ENCODE measurements at regions not wholly inside any gene's neighbourhood (a gene's known extent, or its start where the extent isn't known, plus 50 kb on each side); places are given as distances from the start of the nearest gene placed in this dataset.
"Not testable (repeated sequence)": the region's sequence is repeated elsewhere in the genome, so short reads cannot be mapped to it uniquely, and the experiment has no call there.

- no peaks in the 10 kb centered on the region for H3K79me2 ChIP-seq (ENCODE audit: low read length)
- H3K4me3 ChIP-seq (ENCODE audit: low read length) = no peak overlapping the region
- H3K27ac ChIP-seq (ENCODE audit: low read length) = no peak overlapping the region
- H3K4me1 ChIP-seq (ENCODE audit: low read length) = no peaks in the 10 kb centered on the region
- no peak overlapping the region for H2AFZ ChIP-seq (ENCODE audit: low read depth, low read length)
- no peak overlapping the region for H3K9ac ChIP-seq (ENCODE audit: low read length)
- H3K27me3 ChIP-seq (ENCODE audit: low read depth, low read length) = 0 out of 2 replicates have a peak, but pooled peaks cover 3% of the 10 kb centered on the region
- H3K36me3 ChIP-seq (replicated peaks; ENCODE audit: low read depth, low read length) = no peaks in the 10 kb centered on the region
- H3K4me2 ChIP-seq (ENCODE audit: low read length) = no peak overlapping the region
- H4K20me1 ChIP-seq (ENCODE audit: insufficient read depth, low read length) = no peaks in the 10 kb centered on the region
- no peaks in the 10 kb centered on the region for H3K9me3 ChIP-seq (ENCODE audit: insufficient read depth, low read length)
- TF ChIP-seq CTCF (IDR thresholded peaks at IDR 0.05; ENCODE audit: low read depth, low read length) = no peak
- no peak for TF ChIP-seq EZH2phosphoT487 (IDR thresholded peaks at IDR 0.05; ENCODE audit: low read depth)
Observed at GRCh38 chr9:120307599-120307998, 272.4 kb downstream of the CDK5RAP2 start.

GRCh38 chr9:120306561-120306960 lies 273.4 kb downstream of the CDK5RAP2 start:
- Histone ChIP-seq H3K9me3 (ENCODE audit: insufficient read depth, low read length) (no peaks in the 10 kb centered on the region), H3K79me2 (ENCODE audit: low read length) (no peaks in the 10 kb centered on the region), H2AFZ (ENCODE audit: low read depth, low read length) (no peak overlapping the region)

DNA sequence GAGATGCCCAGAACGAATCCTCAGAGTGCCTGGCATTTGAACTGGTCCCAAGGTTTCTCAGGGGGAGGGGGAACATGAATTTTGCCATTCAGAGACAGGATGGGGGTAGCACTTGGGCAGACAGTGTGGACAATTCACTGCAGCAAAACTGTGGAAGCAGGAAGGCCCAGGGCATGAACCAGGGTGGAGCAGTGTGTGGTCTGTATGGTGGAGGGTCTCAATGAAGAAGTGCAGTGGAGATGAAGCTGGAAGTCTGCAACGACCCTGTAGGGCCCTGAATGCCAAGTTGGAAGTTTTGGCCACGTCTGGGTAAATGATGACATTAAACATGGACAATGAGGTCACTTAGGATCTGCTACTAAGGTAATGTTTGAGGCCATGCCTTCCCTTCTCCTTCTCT lies 273.9 kb downstream of the CDK5RAP2 start:
- H3K79me2 ChIP-seq (ENCODE audit: low read length) = no peaks in the 10 kb centered on the region
- H4K20me1 ChIP-seq (ENCODE audit: insufficient read depth, low read length) = no peaks in the 10 kb centered on the region
- H3K4me2 ChIP-seq (ENCODE audit: low read length) = no peak overlapping the region
- TF ChIP-seq EZH2phosphoT487 (IDR thresholded peaks at IDR 0.05; ENCODE audit: low read depth) = no peak
- no peak for TF ChIP-seq CTCF (IDR thresholded peaks at IDR 0.05; ENCODE audit: low read depth, low read length)
- no peak overlapping the region for H2AFZ ChIP-seq (ENCODE audit: low read depth, low read length)
- H3K9me3 ChIP-seq (ENCODE audit: insufficient read depth, low read length) = no peaks in the 10 kb centered on the region
- no peaks in the 10 kb centered on the region for H3K36me3 ChIP-seq (replicated peaks; ENCODE audit: low read depth, low read length)
- H3K27ac ChIP-seq (ENCODE audit: low read length) = no peak overlapping the region
- no peak overlapping the region for H3K9ac ChIP-seq (ENCODE audit: low read length)
- 0 out of 2 replicates have a peak, but pooled peaks cover 3% of the 10 kb centered on the region for H3K27me3 ChIP-seq (ENCODE audit: low read depth, low read length)
- no peaks in the 10 kb centered on the region for H3K4me1 ChIP-seq (ENCODE audit: low read length)
- no peak overlapping the region for H3K4me3 ChIP-seq (ENCODE audit: low read length)

More at GRCh38 chr9:120306561-120306960, 273.4 kb downstream of the CDK5RAP2 start:
- Histone ChIP-seq H3K27ac (ENCODE audit: low read length) (no peak overlapping the region), H3K9ac (ENCODE audit: low read length) (no peak overlapping the region), H3K4me2 (ENCODE audit: low read length) (no peak overlapping the region), H4K20me1 (ENCODE audit: insufficient read depth, low read length) (no peaks in the 10 kb centered on the region), H3K4me1 (ENCODE audit: low read length) (no peaks in the 10 kb centered on the region), H3K27me3 (ENCODE audit: low read depth, low read length) (0 out of 2 replicates have a peak, but pooled peaks cover 3% of the 10 kb centered on the region), H3K36me3 (replicated peaks; ENCODE audit: low read depth, low read length) (no peaks in the 10 kb centered on the region), H3K4me3 (ENCODE audit: low read length) (no peak overlapping the region)
- TF ChIP-seq EZH2phosphoT487 (IDR thresholded peaks at IDR 0.05; ENCODE audit: low read depth) = no peak
- TF ChIP-seq CTCF (IDR thresholded peaks at IDR 0.05; ENCODE audit: low read depth, low read length) = no peak

GRCh38 chr9:120304896-120305295 lies 275.1 kb downstream of the CDK5RAP2 start:
- H3K4me1 ChIP-seq (ENCODE audit: low read length); H3K9me3 ChIP-seq (ENCODE audit: insufficient read depth, low read length); H2AFZ ChIP-seq (ENCODE audit: low read depth, low read length); H3K4me2 ChIP-seq (ENCODE audit: low read length); H3K27ac ChIP-seq (ENCODE audit: low read length); H3K4me3 ChIP-seq (ENCODE audit: low read length); H3K36me3 ChIP-seq (replicated peaks; ENCODE audit: low read depth, low read length); H3K79me2 ChIP-seq (ENCODE audit: low read length); H4K20me1 ChIP-seq (ENCODE audit: insufficient read depth, low read length); H3K27me3 ChIP-seq (ENCODE audit: low read depth, low read length); H3K9ac ChIP-seq (ENCODE audit: low read length): not testable (repeated sequence)

DNA sequence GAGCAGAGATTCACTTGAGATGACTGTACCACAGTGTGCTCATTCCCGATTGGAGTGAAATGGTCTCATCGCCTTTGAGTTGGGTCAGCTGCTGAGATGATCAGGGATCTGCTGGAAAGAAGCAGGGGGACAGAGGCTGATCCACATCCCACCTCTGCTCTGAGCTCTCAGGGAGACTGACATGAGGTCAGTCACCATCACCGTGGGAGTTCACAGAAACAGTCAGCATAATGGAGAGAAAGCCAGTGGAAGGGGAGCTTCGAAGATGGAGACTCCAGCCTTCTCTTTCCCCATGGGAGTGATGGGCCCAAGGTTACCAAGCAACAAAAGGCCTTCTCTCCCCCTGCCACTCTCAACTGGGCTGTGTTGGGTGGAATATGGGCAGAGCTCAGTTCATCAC lies 276.4 kb downstream of the CDK5RAP2 start:
- Histone ChIP-seq H3K9me3 (ENCODE audit: insufficient read depth, low read length) (no peaks in the 10 kb centered on the region), H3K27ac (ENCODE audit: low read length) (no peak overlapping the region), H3K79me2 (ENCODE audit: low read length) (no peaks in the 10 kb centered on the region), H3K4me2 (ENCODE audit: low read length) (no peak overlapping the region), H3K27me3 (ENCODE audit: low read depth, low read length) (peaks cover 12% of the 10 kb centered on the region), H3K4me1 (ENCODE audit: low read length) (no peaks in the 10 kb centered on the region), H3K36me3 (replicated peaks; ENCODE audit: low read depth, low read length) (no peaks in the 10 kb centered on the region), H4K20me1 (ENCODE audit: insufficient read depth, low read length) (no peaks in the 10 kb centered on the region), H2AFZ (ENCODE audit: low read depth, low read length) (no peak overlapping the region), H3K4me3 (ENCODE audit: low read length) (no peak overlapping the region), H3K9ac (ENCODE audit: low read length) (no peak overlapping the region)
- TF ChIP-seq EZH2phosphoT487 (IDR thresholded peaks at IDR 0.05; ENCODE audit: low read depth) = no peak
- no peak for TF ChIP-seq CTCF (IDR thresholded peaks at IDR 0.05; ENCODE audit: low read depth, low read length)

All from OCI-LY3 (cell line).